GM12878 (cell line): ENCODE measurements at regions not wholly inside any gene's neighbourhood (a gene's known extent, or its start where the extent isn't known, plus 50 kb on each side); places are given as distances from the start of the nearest gene placed in this dataset.

Experiments used
- BCL11A ChIP-seq: IDR thresholded peaks from 2 replicates; pipeline ENCODE4 v1.6.1; 2011; ENCODE audit warnings: low read depth, low read length
- EZH2 ChIP-seq: IDR thresholded peaks from 2 replicates; pipeline ENCODE4 v1.6.1; 2012; ENCODE audit warnings: low read depth, mild to moderate bottlenecking, control low read depth, inconsistent platforms, low read length, borderline replicate concordance; ENCODE audit not compliant: control insufficient read depth
- SIN3A ChIP-seq: IDR thresholded peaks from 2 replicates; pipeline ENCODE4 v1.6.1; 2012; ENCODE audit warnings: low read depth, low read length, improper control_type of control experiment
- ZBED1 ChIP-seq: IDR thresholded peaks from 2 replicates; pipeline ENCODE4 v1.6.1; 2016; ENCODE audit warnings: borderline replicate concordance
- ZNF207 ChIP-seq: fragments of 450-650 bp; IDR thresholded peaks from 2 replicates; pipeline ENCODE4 v1.6.1; 2014; ENCODE audit warnings: antibody characterized with exemption, mild to moderate bottlenecking, borderline replicate concordance
- TF ChIP-seq, protein P1 (sequence below), 3 experiments: IDR thresholded peaks in 2 of 3; conservative IDR thresholded peaks in 1 of 3; 2 replicates each; pipeline ENCODE4 v1.5.1; 2011; ENCODE audit warnings: low read depth in 3 of 3, low read length in 3 of 3, mild to moderate bottlenecking in 3 of 3, control low read depth in 2 of 3, moderate library complexity in 2 of 3, inconsistent platforms in 1 of 3, mixed read lengths in 1 of 3; ENCODE audit not compliant: control insufficient read depth in 2 of 3, insufficient read depth in 1 of 3; ENCODE audit errors: extremely low read depth in 1 of 3

DNA sequence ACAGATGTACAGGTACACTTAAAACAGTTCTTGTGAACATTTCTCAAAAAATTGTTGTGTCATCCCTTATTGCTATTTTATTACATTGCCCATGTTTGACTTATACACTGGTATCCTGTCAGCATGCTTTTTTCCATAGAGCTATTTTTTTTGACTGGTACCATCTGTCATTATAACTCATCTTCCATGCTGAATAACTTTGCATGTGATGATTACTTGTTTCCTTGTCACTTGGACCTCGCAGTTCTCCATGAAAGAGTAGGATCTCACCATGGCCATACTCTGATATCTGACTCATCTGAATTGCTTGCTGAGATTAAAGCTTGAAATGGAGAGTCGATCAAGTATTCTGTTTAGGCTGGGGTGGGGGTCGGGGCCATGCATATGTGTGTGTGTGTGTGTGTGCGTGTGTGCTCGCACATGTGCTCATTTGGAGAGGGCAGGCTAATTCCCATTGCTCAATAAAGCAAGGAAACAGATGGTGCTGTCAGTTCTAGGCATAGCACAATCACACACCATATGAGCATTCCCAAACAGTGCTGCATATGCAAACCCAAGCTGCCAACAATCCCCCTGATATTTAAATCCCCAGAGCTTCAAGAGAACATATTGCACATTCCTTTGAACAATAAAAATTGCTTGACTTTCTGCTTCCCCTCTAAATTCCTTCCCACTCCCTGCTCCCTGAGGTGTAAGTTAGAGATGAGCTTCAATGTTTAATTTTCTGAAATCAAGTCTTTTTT is 62.9 kb downstream of the NHLRC3 start:
- TF ChIP-seq SIN3A = no peak
- no peak for TF ChIP-seq EZH2
- TF ChIP-seq, protein P1, sequence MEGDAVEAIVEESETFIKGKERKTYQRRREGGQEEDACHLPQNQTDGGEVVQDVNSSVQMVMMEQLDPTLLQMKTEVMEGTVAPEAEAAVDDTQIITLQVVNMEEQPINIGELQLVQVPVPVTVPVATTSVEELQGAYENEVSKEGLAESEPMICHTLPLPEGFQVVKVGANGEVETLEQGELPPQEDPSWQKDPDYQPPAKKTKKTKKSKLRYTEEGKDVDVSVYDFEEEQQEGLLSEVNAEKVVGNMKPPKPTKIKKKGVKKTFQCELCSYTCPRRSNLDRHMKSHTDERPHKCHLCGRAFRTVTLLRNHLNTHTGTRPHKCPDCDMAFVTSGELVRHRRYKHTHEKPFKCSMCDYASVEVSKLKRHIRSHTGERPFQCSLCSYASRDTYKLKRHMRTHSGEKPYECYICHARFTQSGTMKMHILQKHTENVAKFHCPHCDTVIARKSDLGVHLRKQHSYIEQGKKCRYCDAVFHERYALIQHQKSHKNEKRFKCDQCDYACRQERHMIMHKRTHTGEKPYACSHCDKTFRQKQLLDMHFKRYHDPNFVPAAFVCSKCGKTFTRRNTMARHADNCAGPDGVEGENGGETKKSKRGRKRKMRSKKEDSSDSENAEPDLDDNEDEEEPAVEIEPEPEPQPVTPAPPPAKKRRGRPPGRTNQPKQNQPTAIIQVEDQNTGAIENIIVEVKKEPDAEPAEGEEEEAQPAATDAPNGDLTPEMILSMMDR (IDR thresholded peaks at IDR 0.05 in 2 of 3, conservative IDR thresholded peaks at IDR 0.05 in 1 of 3; ENCODE audit: control insufficient read depth in 2 of 3, extremely low read depth in 1 of 3, insufficient read depth in 1 of 3, low read depth in 3 of 3, low read length in 3 of 3) = no peak
- TF ChIP-seq BCL11A = no peak
- no peak for TF ChIP-seq ZBED1
- no peak for TF ChIP-seq ZNF207
